ENCODE measurements at regions not wholly inside any gene's neighbourhood (a gene's known extent, or its start where the extent isn't known, plus 50 kb on each side); places are given as distances from the start of the nearest gene placed in this dataset.

DNA sequence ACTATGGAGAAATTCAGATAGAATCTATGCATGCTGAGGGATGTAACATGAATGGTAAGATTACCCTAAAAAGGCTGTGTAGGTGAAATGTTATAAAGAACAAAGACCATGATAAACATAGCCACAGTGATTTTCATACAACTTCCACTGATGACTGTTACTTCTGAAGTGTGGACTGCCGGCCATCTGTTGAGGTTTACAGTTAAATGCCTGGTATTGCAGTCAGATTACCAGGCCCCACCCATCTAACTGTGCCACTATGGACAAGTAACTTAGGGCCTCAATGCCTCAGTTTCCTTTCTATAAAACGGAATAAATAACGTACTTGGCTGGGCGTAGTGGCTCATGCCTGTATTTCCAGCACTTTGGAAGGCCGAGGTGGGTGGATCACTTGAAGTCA lies 395.6 kb downstream of the KLF12 start:
- no peaks in the 10 kb centered on the region for H3K27me3 ChIP-seq
- H3K27ac ChIP-seq = no peak overlapping the region
- H3K4me1 ChIP-seq (ENCODE audit: insufficient read depth) = no peaks in the 10 kb centered on the region
- H3K36me3 ChIP-seq (replicated peaks; ENCODE audit: insufficient read depth, low read depth) = no peaks in the 10 kb centered on the region
- no peaks in the 10 kb centered on the region for H4K20me1 ChIP-seq (ENCODE audit: insufficient read depth, poor library complexity, severe bottlenecking)
- H2AFZ ChIP-seq = no peak overlapping the region
- no peaks in the 10 kb centered on the region for H3K79me2 ChIP-seq
- H3K9me2 ChIP-seq (replicated peaks; ENCODE audit: insufficient read depth) = no peaks in the 10 kb centered on the region
- no peak for DNase-seq (ENCODE audit: low spot score)
- H3K9me3 ChIP-seq (ENCODE audit: low read depth) = no peaks in the 10 kb centered on the region
- no peak overlapping the region for H3K4me3 ChIP-seq
- no peak overlapping the region for H3K4me2 ChIP-seq
- TF ChIP-seq, protein P1, sequence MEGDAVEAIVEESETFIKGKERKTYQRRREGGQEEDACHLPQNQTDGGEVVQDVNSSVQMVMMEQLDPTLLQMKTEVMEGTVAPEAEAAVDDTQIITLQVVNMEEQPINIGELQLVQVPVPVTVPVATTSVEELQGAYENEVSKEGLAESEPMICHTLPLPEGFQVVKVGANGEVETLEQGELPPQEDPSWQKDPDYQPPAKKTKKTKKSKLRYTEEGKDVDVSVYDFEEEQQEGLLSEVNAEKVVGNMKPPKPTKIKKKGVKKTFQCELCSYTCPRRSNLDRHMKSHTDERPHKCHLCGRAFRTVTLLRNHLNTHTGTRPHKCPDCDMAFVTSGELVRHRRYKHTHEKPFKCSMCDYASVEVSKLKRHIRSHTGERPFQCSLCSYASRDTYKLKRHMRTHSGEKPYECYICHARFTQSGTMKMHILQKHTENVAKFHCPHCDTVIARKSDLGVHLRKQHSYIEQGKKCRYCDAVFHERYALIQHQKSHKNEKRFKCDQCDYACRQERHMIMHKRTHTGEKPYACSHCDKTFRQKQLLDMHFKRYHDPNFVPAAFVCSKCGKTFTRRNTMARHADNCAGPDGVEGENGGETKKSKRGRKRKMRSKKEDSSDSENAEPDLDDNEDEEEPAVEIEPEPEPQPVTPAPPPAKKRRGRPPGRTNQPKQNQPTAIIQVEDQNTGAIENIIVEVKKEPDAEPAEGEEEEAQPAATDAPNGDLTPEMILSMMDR (IDR thresholded peaks at IDR 0.05; ENCODE audit: poor library complexity) = no peak
- TF ChIP-seq EZH2 (IDR thresholded peaks at IDR 0.05; ENCODE audit: borderline replicate concordance) (no peak), EZH2phosphoT487 (IDR thresholded peaks at IDR 0.05; ENCODE audit: low read depth, severe bottlenecking, unreplicated experiment) (no peak)
- WGBS (ENCODE audit: low lambda C conversion rate, missing lambda C conversion rate) = 96% methylated on average over 5 of the region's 5 CpGs

DNA sequence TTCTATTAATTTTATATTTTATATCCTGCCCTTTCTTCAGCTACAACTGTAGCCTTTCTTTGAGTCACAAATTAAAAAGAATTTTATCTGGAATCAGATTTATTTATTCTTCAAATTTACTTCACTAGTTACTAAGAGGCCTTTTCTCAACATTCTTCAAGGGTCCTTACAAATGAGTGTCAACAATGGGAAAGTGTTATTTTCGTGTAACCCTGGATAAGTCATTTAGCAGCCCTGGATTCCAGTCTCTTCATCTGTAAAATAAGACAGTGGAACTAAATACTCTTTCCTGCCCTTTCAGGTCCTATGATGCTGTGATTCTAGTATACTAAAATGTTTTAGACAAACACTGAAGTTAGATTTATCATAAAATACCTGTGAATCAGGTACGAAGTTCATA lies 397.0 kb downstream of the KLF12 start:
- Histone ChIP-seq H3K9me3 (ENCODE audit: low read depth) (no peaks in the 10 kb centered on the region), H3K9me2 (replicated peaks; ENCODE audit: insufficient read depth) (no peaks in the 10 kb centered on the region), H3K4me2 (no peak overlapping the region), H4K20me1 (ENCODE audit: insufficient read depth, poor library complexity, severe bottlenecking) (no peaks in the 10 kb centered on the region), H3K79me2 (no peaks in the 10 kb centered on the region), H3K27me3 (no peaks in the 10 kb centered on the region), H3K27ac (no peak overlapping the region), H2AFZ (no peak overlapping the region), H3K4me1 (ENCODE audit: insufficient read depth) (no peaks in the 10 kb centered on the region), H3K4me3 (no peak overlapping the region), H3K36me3 (replicated peaks; ENCODE audit: insufficient read depth, low read depth) (no peaks in the 10 kb centered on the region)
- TF ChIP-seq, protein P1 (IDR thresholded peaks at IDR 0.05; ENCODE audit: poor library complexity) = no peak
- TF ChIP-seq EZH2 (IDR thresholded peaks at IDR 0.05; ENCODE audit: borderline replicate concordance) (no peak), EZH2phosphoT487 (IDR thresholded peaks at IDR 0.05; ENCODE audit: low read depth, severe bottlenecking, unreplicated experiment) (no peak)
- 95% methylated on average over 2 of the region's 2 CpGs for WGBS (ENCODE audit: low lambda C conversion rate, missing lambda C conversion rate)
- DNase-seq (ENCODE audit: low spot score) = no peak

DNA sequence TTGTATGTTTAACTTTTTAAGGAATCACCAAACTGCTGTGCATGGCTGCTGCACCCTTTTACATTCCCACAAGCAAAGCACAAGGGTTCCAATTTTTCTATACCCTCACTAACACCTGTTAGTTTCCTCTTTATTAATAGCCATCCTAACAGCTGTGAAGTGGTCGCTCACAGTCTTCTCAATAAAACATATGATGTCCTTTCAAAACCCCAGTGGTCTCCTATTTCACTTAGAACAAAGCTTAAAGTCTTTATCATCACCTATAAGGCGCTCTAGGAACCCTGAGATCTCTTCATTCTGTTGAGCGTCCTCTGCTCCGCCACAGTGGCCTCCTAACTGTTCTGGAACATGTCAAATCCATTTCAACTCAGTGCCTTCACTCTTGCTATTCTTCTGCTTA lies 400.5 kb downstream of the KLF12 start:
- no peak overlapping the region for H3K27ac ChIP-seq
- H3K9me3 ChIP-seq (ENCODE audit: low read depth) = no peaks in the 10 kb centered on the region
- H3K4me1 ChIP-seq (ENCODE audit: insufficient read depth) = no peaks in the 10 kb centered on the region
- H3K9me2 ChIP-seq (replicated peaks; ENCODE audit: insufficient read depth) = no peaks in the 10 kb centered on the region
- no peaks in the 10 kb centered on the region for H3K36me3 ChIP-seq (replicated peaks; ENCODE audit: insufficient read depth, low read depth)
- TF ChIP-seq EZH2phosphoT487 (IDR thresholded peaks at IDR 0.05; ENCODE audit: low read depth, severe bottlenecking, unreplicated experiment) (no peak), EZH2 (IDR thresholded peaks at IDR 0.05; ENCODE audit: borderline replicate concordance) (no peak)
- TF ChIP-seq, protein P1 (IDR thresholded peaks at IDR 0.05; ENCODE audit: poor library complexity) = no peak
- H3K79me2 ChIP-seq = no peaks in the 10 kb centered on the region
- H4K20me1 ChIP-seq (ENCODE audit: insufficient read depth, poor library complexity, severe bottlenecking) = no peaks in the 10 kb centered on the region
- H2AFZ ChIP-seq = no peak overlapping the region
- no peak overlapping the region for H3K4me3 ChIP-seq
- no peaks in the 10 kb centered on the region for H3K27me3 ChIP-seq
- 94% methylated on average over 4 of the region's 4 CpGs for WGBS (ENCODE audit: low lambda C conversion rate, missing lambda C conversion rate)
- no peak overlapping the region for H3K4me2 ChIP-seq
- DNase-seq (ENCODE audit: low spot score) = no peak

DNA sequence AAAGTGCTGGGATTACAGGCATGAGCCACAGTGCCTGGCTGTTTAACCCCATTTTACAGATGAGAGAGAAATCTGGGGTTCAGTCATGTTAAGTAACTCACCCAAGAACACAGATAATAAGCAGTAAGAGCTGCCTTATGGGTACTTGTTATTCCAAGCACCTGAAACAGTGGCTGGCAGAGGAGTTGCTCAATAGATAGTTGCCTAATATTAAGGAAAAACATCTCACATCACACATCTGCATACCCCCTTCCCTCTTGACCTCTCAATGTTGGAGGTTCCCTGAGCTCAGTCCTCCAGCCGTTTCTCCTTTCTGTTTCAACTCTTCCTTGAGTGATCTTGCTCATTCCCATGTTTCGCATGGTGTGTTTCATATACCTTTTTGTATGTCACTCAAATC lies 401.9 kb downstream of the KLF12 start:
- H3K4me1 ChIP-seq (ENCODE audit: insufficient read depth) = no peaks in the 10 kb centered on the region
- H3K27me3 ChIP-seq = no peaks in the 10 kb centered on the region
- no peaks in the 10 kb centered on the region for H4K20me1 ChIP-seq (ENCODE audit: insufficient read depth, poor library complexity, severe bottlenecking)
- no peak overlapping the region for H3K27ac ChIP-seq
- H2AFZ ChIP-seq = no peak overlapping the region
- TF ChIP-seq, protein P1 (IDR thresholded peaks at IDR 0.05; ENCODE audit: poor library complexity) = no peak
- TF ChIP-seq EZH2 (IDR thresholded peaks at IDR 0.05; ENCODE audit: borderline replicate concordance) (no peak), EZH2phosphoT487 (IDR thresholded peaks at IDR 0.05; ENCODE audit: low read depth, severe bottlenecking, unreplicated experiment) (no peak)
- no peak overlapping the region for H3K4me3 ChIP-seq
- H3K9me2 ChIP-seq (replicated peaks; ENCODE audit: insufficient read depth) = no peaks in the 10 kb centered on the region
- no peaks in the 10 kb centered on the region for H3K79me2 ChIP-seq
- H3K4me2 ChIP-seq = no peak overlapping the region
- no peak for DNase-seq (ENCODE audit: low spot score)
- no peaks in the 10 kb centered on the region for H3K9me3 ChIP-seq (ENCODE audit: low read depth)
- H3K36me3 ChIP-seq (replicated peaks; ENCODE audit: insufficient read depth, low read depth) = no peaks in the 10 kb centered on the region
- WGBS (ENCODE audit: low lambda C conversion rate, missing lambda C conversion rate) = 92% methylated on average over 2 of the region's 2 CpGs

Measured in hepatocyte (in vitro differentiated cells).